IPS-20b (cell line): ENCODE measurements at regions not wholly inside any gene's neighbourhood (a gene's known extent, or its start where the extent isn't known, plus 50 kb on each side); places are given as distances from the start of the nearest gene placed in this dataset.

Source experiments
- H3K27ac ChIP-seq: one replicate; pipeline ENCODE4 v1.5.1; 2013; ENCODE audit warnings: low read length
- H3K27me3 ChIP-seq: 2 replicates; pipeline ENCODE4 v1.6.1; 2013; ENCODE audit warnings: mild to moderate bottlenecking, low read length, inconsistent platforms; ENCODE audit not compliant: insufficient read depth
- H3K36me3 ChIP-seq: 2 replicates; pipeline ENCODE4 v1.6.1; 2013; ENCODE audit warnings: low read depth, mild to moderate bottlenecking, inconsistent platforms, low read length, moderate library complexity; ENCODE audit not compliant: insufficient read depth
- H3K4me1 ChIP-seq: 2 replicates; pipeline ENCODE4 v1.6.1; 2013; ENCODE audit warnings: mild to moderate bottlenecking, control low read depth, inconsistent platforms, low read length, moderate library complexity; ENCODE audit not compliant: insufficient read depth
- H3K4me3 ChIP-seq: 2 replicates; pipeline ENCODE4 v1.5.1; 2013; ENCODE audit warnings: mild to moderate bottlenecking, low read length, inconsistent platforms
- H3K9ac ChIP-seq: 2 replicates; pipeline ENCODE4 v1.6.1; 2013; ENCODE audit warnings: low read depth, mild to moderate bottlenecking, inconsistent platforms, low read length, moderate library complexity
- H3K9me3 ChIP-seq: 2 replicates; pipeline ENCODE4 v1.6.1; 2013; ENCODE audit warnings: mild to moderate bottlenecking, low read depth, low read length, inconsistent platforms; ENCODE audit not compliant: insufficient read depth

- H3K9me3 ChIP-seq, result no peaks in the 10 kb centered on the region
- H3K27ac ChIP-seq, result no peak overlapping the region
- H3K4me1 ChIP-seq, result no peaks in the 10 kb centered on the region; the same call in 1 of the 2 replicates
- H3K4me3 ChIP-seq, result no peak overlapping the region
- H3K36me3 ChIP-seq, result no peaks in the 10 kb centered on the region
- no peak overlapping the region for H3K9ac ChIP-seq
- H3K27me3 ChIP-seq, result no peaks in the 10 kb centered on the region
Observed at GRCh38 chr9:108443741-108444140, 412.0 kb downstream of the ACTL7B start.

GRCh38 chr9:108443019-108443633 lies 412.7 kb downstream of the ACTL7B start:
- Histone ChIP-seq H3K4me3 (no peak overlapping the region), H3K9ac (no peak overlapping the region), H3K27me3 (no peaks in the 10 kb centered on the region), H3K36me3 (no peaks in the 10 kb centered on the region), H3K27ac (no peak overlapping the region), H3K9me3 (no peaks in the 10 kb centered on the region), H3K4me1 (no peaks in the 10 kb centered on the region; the same call in 1 of the 2 replicates)

- H3K9me3 ChIP-seq, result no peaks in the 10 kb centered on the region
- no peak overlapping the region for H3K9ac ChIP-seq
- no peaks in the 10 kb centered on the region for H3K27me3 ChIP-seq
- no peak overlapping the region for H3K4me3 ChIP-seq
- H3K27ac ChIP-seq, result no peak overlapping the region
- no peaks in the 10 kb centered on the region for H3K36me3 ChIP-seq
- no peaks in the 10 kb centered on the region; the same call in 1 of the 2 replicates for H3K4me1 ChIP-seq
Observed at GRCh38 chr9:108442627-108443018, 413.2 kb downstream of the ACTL7B start.

GRCh38 chr9:108441726-108442125 lies 414.1 kb downstream of the ACTL7B start:
- H3K4me1 ChIP-seq, result no peaks in the 10 kb centered on the region; the same call in 1 of the 2 replicates

GRCh38 chr9:108441251-108441650 lies 414.5 kb downstream of the ACTL7B start:
- no peak overlapping the region for H3K4me3 ChIP-seq
- no peaks in the 10 kb centered on the region; the same call in 1 of the 2 replicates for H3K4me1 ChIP-seq
- H3K9ac ChIP-seq, result no peak overlapping the region
- no peaks in the 10 kb centered on the region for H3K36me3 ChIP-seq
- H3K27ac ChIP-seq, result no peak overlapping the region
- H3K9me3 ChIP-seq, result no peaks in the 10 kb centered on the region
- no peaks in the 10 kb centered on the region for H3K27me3 ChIP-seq

More at GRCh38 chr9:108441726-108442125, 414.1 kb downstream of the ACTL7B start:
- Histone ChIP-seq H3K27me3 (no peaks in the 10 kb centered on the region), H3K27ac (no peak overlapping the region), H3K4me3 (no peak overlapping the region), H3K9ac (no peak overlapping the region), H3K36me3 (no peaks in the 10 kb centered on the region), H3K9me3 (no peaks in the 10 kb centered on the region)

- Histone ChIP-seq H3K27ac (no peak overlapping the region), H3K27me3 (no peaks in the 10 kb centered on the region), H3K4me1 (no peaks in the 10 kb centered on the region; the same call in 1 of the 2 replicates), H3K4me3 (no peak overlapping the region), H3K9me3 (no peaks in the 10 kb centered on the region), H3K36me3 (no peaks in the 10 kb centered on the region), H3K9ac (no peak overlapping the region)
Observed at GRCh38 chr9:108439947-108440346, 415.8 kb downstream of the ACTL7B start.

GRCh38 chr9:108437656-108438055 lies 418.1 kb downstream of the ACTL7B start:
- H3K27me3 ChIP-seq, result no peaks in the 10 kb centered on the region
- H3K4me1 ChIP-seq, result no peaks in the 10 kb centered on the region
- no peak overlapping the region for H3K9ac ChIP-seq
- H3K9me3 ChIP-seq, result no peaks in the 10 kb centered on the region
- H3K27ac ChIP-seq, result no peak overlapping the region
- H3K4me3 ChIP-seq, result no peak overlapping the region
- no peaks in the 10 kb centered on the region for H3K36me3 ChIP-seq

- no peak overlapping the region for H3K9ac ChIP-seq
- no peak overlapping the region for H3K4me3 ChIP-seq
- no peaks in the 10 kb centered on the region for H3K27me3 ChIP-seq
- no peaks in the 10 kb centered on the region for H3K4me1 ChIP-seq
- H3K9me3 ChIP-seq, result no peaks in the 10 kb centered on the region
- H3K27ac ChIP-seq, result no peak overlapping the region
- no peaks in the 10 kb centered on the region for H3K36me3 ChIP-seq
Observed at GRCh38 chr9:108436448-108436847, 419.3 kb downstream of the ACTL7B start.

GRCh38 chr9:108434502-108434901 lies 421.3 kb downstream of the ACTL7B start:
- Histone ChIP-seq H3K27ac (no peak overlapping the region), H3K4me1 (no peaks in the 10 kb centered on the region), H3K4me3 (no peak overlapping the region), H3K36me3 (no peaks in the 10 kb centered on the region), H3K9ac (no peak overlapping the region), H3K27me3 (no peaks in the 10 kb centered on the region), H3K9me3 (no peaks in the 10 kb centered on the region; the same call in 1 of the 2 replicates)

- no peak overlapping the region for H3K4me3 ChIP-seq
- no peak overlapping the region for H3K9ac ChIP-seq
- no peaks in the 10 kb centered on the region for H3K27me3 ChIP-seq
- H3K36me3 ChIP-seq, result no peaks in the 10 kb centered on the region
- no peaks in the 10 kb centered on the region for H3K4me1 ChIP-seq
- no peak overlapping the region for H3K27ac ChIP-seq
- no peaks in the 10 kb centered on the region; the same call in 1 of the 2 replicates for H3K9me3 ChIP-seq
Observed at GRCh38 chr9:108434036-108434435, 421.8 kb downstream of the ACTL7B start.

GRCh38 chr9:108430655-108431054 lies 425.1 kb downstream of the ACTL7B start:
- Histone ChIP-seq H3K9ac (no peak overlapping the region), H3K9me3 (no peaks in the 10 kb centered on the region; the same call in 1 of the 2 replicates), H3K4me1 (no peaks in the 10 kb centered on the region), H3K36me3 (no peaks in the 10 kb centered on the region), H3K27ac (no peak overlapping the region), H3K4me3 (no peak overlapping the region), H3K27me3 (no peaks in the 10 kb centered on the region)

GRCh38 chr9:108427751-108428150 lies 428.0 kb downstream of the ACTL7B start:
- no peak overlapping the region for H3K27ac ChIP-seq
- no peaks in the 10 kb centered on the region for H3K36me3 ChIP-seq
- H3K4me3 ChIP-seq, result no peak overlapping the region
- no peaks in the 10 kb centered on the region for H3K27me3 ChIP-seq
- no peaks in the 10 kb centered on the region; the same call in 1 of the 2 replicates for H3K9me3 ChIP-seq
- no peak overlapping the region for H3K9ac ChIP-seq
- H3K4me1 ChIP-seq, result no peaks in the 10 kb centered on the region
